ENCODE measurements at regions not wholly inside any gene's neighbourhood (a gene's known extent, or its start where the extent isn't known, plus 50 kb on each side); places are given as distances from the start of the nearest gene placed in this dataset.
"Not testable (repeated sequence)": the region's sequence is repeated elsewhere in the genome, so short reads cannot be mapped to it uniquely, and the experiment has no call there.

- Histone ChIP-seq H3K9me3 (ENCODE audit: low read length) (no peaks in the 10 kb centered on the region), H4K20me1 (ENCODE audit: insufficient read depth, low read length) (no peaks in the 10 kb centered on the region), H3K27ac (ENCODE audit: extremely low read length, insufficient read depth, low read length) (no peak overlapping the region), H3K4me3 (replicated peaks in 1 of 3; ENCODE audit: insufficient read depth in 1 of 3, low read depth in 2 of 3, low read length in 3 of 3) (no peak overlapping the region), H2AFZ (ENCODE audit: low read length) (no peak overlapping the region), H3K4me2 (ENCODE audit: low read depth, low read length) (no peak overlapping the region), H3K9ac (ENCODE audit: insufficient read depth, low read depth, low read length) (no peak overlapping the region), H3K36me3 (replicated peaks in 1 of 2; ENCODE audit: control insufficient read depth in 1 of 2, insufficient read depth in 2 of 2, low read length in 2 of 2) (no peaks in the 10 kb centered on the region), H3K27me3 (ENCODE audit: control insufficient read depth in 1 of 2, insufficient read depth in 2 of 2, low read length in 2 of 2) (no peaks in the 10 kb centered on the region), H3K4me1 (ENCODE audit: insufficient read depth, low read length) (no peaks in the 10 kb centered on the region), H3K79me2 (ENCODE audit: insufficient read depth, low read length) (no peaks in the 10 kb centered on the region)
- no TSS peak for BruUV-seq (replicated peaks)
- in situ Hi-C loops (cut with HindIII; ENCODE audit: extremely low pct_ligation_motif_present, low pct_unique_long_range_greater_than_20kb) = no loop called here
- FAIRE-seq (no peak), ATAC-seq (no peak), DNase-seq (ENCODE audit: low spot score) (no peak)
- ChIA-PET POLR2A (no interaction called here), CTCF (ENCODE audit: low intra/inter-chr PET ratio, low total read pairs) (no interaction called here)
- TF ChIP-seq, protein P1, sequence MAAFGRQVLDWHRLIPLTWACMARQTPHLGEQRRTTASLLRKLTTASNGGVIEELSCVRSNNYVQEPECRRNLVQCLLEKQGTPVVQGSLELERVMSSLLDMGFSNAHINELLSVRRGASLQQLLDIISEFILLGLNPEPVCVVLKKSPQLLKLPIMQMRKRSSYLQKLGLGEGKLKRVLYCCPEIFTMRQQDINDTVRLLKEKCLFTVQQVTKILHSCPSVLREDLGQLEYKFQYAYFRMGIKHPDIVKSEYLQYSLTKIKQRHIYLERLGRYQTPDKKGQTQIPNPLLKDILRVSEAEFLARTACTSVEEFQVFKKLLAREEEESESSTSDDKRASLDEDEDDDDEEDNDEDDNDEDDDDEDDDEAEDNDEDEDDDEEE (CRISPR knock-in tag; IDR thresholded peaks at IDR 0.05) = no peak
- TF ChIP-seq IRF9 (CRISPR knock-in tag; IDR thresholded peaks at IDR 0.05; ENCODE audit: borderline replicate concordance) (no peak), KLF15 (CRISPR knock-in tag; IDR thresholded peaks at IDR 0.05; ENCODE audit: borderline replicate concordance) (no peak), TBX3 (IDR thresholded peaks at IDR 0.05; ENCODE audit: borderline replicate concordance) (no peak), RERE (CRISPR knock-in tag; IDR thresholded peaks at IDR 0.05; ENCODE audit: low read depth) (no peak)
- whole genome bisulfite sequencing (ENCODE audit: low lambda C conversion rate) = 2% methylated on average over 2 of the region's 2 CpGs
- intact Hi-C loops (cut with micrococcal nuclease; ENCODE audit: unreplicated experiment) = no loop called here
Measured at GRCh38 chr7:83267141-83267631, 104.5 kb upstream of the PCLO start.

GRCh38 chr7:83263442-83264034 lies 100.9 kb upstream of the PCLO start:
- in situ Hi-C loops (cut with HindIII; ENCODE audit: extremely low pct_ligation_motif_present, low pct_unique_long_range_greater_than_20kb); H4K20me1 ChIP-seq (ENCODE audit: insufficient read depth, low read length); H3K27ac ChIP-seq (ENCODE audit: extremely low read length, insufficient read depth, low read length); ATAC-seq; H3K4me1 ChIP-seq (ENCODE audit: insufficient read depth, low read length); intact Hi-C loops (cut with micrococcal nuclease; ENCODE audit: unreplicated experiment); H3K9me3 ChIP-seq (ENCODE audit: low read length); H3K36me3 ChIP-seq (replicated peaks in 1 of 2; ENCODE audit: control insufficient read depth in 1 of 2, insufficient read depth in 2 of 2, low read length in 2 of 2); H2AFZ ChIP-seq (ENCODE audit: low read length); FAIRE-seq; BruUV-seq (replicated peaks); H3K4me2 ChIP-seq (ENCODE audit: low read depth, low read length); H3K27me3 ChIP-seq (ENCODE audit: control insufficient read depth in 1 of 2, insufficient read depth in 2 of 2, low read length in 2 of 2); H3K9ac ChIP-seq (ENCODE audit: insufficient read depth, low read depth, low read length); H3K4me3 ChIP-seq (replicated peaks in 1 of 3; ENCODE audit: insufficient read depth in 1 of 3, low read depth in 2 of 3, low read length in 3 of 3); CTCF ChIA-PET (ENCODE audit: low intra/inter-chr PET ratio, low total read pairs); POLR2A ChIA-PET; DNase-seq (ENCODE audit: low spot score); H3K79me2 ChIP-seq (ENCODE audit: insufficient read depth, low read length): not testable (repeated sequence)
- WGBS (ENCODE audit: low lambda C conversion rate) = 12% methylated on average over 10 of the region's 10 CpGs

All from HepG2 (cell line).